ENCODE measurements at regions not wholly inside any gene's neighbourhood (a gene's known extent, or its start where the extent isn't known, plus 50 kb on each side); places are given as distances from the start of the nearest gene placed in this dataset.
A peak's percentile ranks its signal among the peaks of the same experiment; 100 is the strongest.

GRCh38 chr21:43331962-43332828 lies 94.7 kb downstream of the SIK1 start:
- DNase-seq: peak; percentile 16

DNA sequence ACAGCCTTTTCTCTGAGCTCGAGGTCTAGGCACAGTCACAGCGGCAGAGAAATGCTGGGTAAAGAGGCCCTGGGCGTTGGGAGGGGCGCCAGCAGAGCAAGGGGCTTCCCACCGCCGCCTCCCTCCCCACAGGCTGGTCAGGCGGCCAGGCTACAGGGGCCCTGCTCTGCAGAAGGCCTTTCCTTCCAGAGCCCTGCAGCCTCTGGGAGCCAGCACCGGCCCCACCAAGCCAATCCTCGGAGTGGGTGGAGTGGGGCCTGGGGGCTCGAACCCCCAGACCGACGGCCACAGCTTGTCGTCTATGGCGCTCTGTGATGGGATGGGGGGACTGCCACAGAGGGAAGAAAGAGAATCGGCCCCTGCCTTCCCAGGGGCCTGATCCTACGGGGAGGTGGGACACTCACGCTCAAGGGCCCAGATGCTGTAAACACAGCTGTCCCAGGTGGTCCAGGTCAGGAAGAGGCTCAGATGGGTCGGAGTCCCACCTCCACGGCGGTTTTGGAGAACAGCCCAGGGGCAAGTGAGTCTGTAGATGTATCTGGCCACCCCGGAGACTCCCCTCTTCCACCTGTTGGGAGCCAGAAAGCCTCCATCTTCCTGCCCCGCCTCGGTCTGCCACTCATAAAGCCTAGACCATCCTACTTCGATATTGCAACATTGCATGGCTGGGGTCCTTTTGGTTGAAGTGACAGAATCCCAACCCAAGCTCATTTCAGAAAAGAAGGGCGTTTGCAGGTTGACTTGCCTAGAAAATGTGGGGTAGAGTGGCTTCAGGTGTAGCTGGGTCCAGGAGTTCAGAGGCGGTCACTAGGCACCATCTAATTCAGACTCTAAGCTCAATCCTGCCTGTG lies 95.6 kb downstream of the SIK1 start:
- no peak for DNase-seq

GRCh38 chr21:43330306-43330881 lies 96.5 kb downstream of the SIK1 start:
- no peak for DNase-seq

- no peak for DNase-seq
Measured at GRCh38 chr21:43329711-43330269, 97.1 kb downstream of the SIK1 start.

GRCh38 chr21:43328958-43329691 lies 97.8 kb downstream of the SIK1 start:
- no peak for DNase-seq

- no peak for DNase-seq
Measured at GRCh38 chr21:43328185-43328957, 98.6 kb downstream of the SIK1 start.

GRCh38 chr21:43325968-43326715 lies 100.8 kb downstream of the SIK1 start:
- no peak for DNase-seq

DNA sequence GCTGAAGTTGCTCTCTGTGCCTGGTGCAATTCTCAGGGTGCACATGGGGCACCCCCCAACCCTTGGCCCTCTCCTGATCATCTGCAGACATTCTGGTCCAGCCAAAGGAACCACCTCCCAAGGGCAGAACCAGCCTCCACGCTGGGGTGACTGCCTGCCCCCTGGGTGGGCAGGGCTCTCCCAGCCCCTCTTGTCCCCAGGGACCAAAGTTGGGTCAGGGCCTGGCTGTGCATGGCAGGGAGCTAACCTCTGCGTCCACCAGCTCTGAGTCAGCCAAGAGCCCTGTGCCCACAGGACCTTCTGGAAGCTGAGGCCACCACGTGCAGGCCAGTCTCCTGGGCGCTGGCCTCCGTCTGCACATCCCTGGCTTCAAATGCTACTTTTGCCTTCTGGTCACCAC lies 101.9 kb downstream of the SIK1 start:
- DNase-seq: no peak

DNA sequence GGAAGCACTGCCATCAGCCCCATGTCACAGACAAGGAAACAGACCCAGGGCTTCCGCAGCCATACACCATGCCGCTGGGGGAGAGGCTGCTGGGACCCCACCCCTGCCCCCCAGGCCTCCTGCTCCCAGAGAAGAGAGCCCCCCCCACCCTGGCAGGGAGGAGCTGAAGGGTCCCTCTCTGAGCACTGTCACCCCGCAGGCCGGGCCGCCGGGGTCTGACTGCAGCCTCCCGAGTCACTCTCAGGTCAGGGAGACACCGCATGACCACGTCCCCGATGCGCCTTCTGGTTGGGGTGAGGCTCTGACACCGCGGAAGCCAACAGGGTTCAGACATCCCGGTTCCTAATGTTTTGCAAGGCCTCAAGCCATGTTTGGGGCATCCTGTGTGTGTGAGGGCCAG lies 102.3 kb downstream of the SIK1 start:
- DNase-seq: no peak

- peak; percentile 77 for DNase-seq
Measured at GRCh38 chr21:43323244-43324005, 103.5 kb downstream of the SIK1 start.

GRCh38 chr21:43322805-43323204 lies 104.1 kb downstream of the SIK1 start:
- no peak for DNase-seq

DNA sequence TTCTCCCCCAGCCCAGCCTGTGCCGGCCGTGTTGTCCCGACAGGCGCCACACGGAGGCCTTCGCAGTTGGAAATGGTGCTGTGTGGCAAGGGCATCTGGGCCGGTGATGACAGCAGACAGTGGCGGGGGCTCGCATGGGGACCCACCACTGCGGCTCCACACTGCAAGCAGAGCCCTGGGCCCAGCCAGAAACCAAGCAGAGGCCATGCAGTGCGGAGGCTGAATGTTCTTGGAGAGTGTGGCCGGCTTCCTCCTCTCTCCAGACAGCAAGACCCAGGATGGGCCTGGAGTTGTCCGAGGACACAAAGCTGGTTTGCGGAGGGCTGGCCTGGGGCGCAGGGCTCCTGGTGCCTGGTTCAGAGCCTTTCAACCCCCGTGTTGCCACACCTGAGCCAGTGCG lies 104.6 kb downstream of the SIK1 start:
- DNase-seq: no peak

DNA sequence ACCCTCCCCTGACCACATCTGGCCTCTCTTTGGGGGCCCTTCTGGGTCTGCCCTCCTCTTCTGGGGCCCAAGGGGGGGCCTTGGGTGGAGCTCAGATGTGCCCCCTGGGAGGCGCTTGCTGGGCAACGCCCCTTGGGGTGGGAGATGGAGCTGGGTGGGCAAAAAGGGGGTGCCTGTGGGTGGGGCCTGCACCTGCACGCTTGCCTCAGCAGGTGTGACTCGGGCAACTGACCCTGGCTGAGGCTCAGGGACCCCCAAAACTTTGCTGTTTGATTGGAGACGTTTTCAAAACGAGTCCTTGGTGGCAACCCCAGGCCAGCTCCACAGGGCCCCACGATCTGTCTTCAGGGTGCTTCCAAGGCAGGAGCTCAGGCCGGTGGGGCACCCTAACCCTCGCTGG lies 105.3 kb downstream of the SIK1 start:
- no peak for DNase-seq

DNA sequence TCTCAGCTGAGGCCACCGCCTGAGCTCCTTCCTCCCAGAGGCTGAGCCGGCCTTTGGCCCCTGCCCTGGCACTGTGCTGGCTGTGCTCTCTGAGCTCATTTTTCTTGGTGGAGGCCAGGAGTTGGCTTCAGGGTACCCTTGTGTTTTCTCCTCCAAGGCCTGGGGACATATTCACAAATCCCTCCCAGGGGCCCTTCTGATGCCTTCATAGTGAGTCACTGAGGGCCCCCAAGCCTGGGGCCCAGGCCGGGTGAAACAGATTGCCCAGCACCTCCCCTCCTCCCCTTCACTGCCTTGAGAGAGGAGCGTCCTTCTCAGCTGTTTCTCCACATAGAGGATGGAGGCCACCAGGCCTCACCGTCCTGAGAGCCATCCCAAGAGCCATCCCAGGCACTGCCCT lies 105.8 kb downstream of the SIK1 start:
- no peak for DNase-seq

DNA sequence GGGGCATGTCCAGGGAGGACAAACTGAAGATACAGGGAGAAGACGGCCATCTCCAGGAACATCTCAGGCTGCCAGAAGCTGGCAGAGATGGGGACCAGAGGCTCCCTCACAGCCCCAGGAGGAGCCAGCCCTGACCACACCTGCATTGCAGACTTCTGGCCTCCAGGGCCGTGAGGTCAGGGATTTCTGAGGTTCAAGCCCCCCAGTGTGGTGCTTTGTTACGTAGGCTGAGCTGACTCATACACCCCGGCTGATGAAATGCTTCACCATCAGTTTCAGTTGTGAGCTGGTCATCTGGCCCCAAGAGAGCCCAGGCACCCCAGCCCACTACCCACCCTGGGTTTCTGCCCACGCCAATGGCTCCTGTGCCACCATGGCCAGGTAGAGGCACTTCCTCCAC lies 106.4 kb downstream of the SIK1 start:
- DNase-seq: no peak

DNA sequence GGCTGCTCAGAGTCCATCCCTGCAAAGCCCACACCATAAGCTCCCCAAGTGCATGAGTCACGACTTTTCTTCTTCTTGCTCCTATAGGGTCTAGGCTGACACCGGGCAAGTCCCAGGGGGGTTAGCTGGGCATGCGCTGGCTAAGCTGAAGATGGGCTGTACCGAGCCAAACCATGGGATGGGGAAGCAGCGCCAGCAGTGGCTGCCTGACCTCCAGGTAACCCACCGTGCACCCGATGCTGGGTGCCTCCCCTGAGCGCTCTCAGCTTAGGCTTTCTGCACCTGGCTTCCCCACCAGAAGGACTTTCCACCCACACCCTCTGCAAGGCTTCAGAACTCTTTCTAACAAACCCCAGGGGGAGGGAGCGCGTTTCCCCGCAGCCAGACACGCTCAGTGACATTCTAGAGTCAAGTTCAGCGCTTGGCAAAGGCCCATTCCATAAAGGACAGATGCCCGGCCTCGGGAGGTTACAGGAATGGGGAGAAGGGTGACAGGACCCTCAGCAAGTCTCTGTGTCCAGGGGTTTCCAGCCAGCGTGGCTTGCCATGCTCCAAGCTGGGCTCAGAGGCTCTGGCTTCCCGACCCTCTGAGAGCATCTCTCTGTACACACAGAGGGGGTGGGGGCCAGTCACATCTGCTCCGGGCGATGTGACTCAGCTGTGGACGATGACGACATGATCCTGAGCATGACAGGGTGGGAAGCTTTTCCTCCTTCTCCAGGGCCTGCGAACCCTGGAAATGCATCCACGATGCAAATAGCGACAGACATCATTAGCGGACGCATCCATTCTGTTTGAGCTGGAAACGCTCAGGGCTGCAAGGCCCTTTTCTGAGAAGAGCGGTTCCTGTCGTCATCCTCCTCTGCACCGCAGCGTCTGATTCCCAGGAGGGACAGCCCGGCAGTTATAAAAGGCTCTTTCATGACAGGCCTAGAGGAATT lies 107.8 kb downstream of the SIK1 start:
- DNase-seq: peak; percentile 39

DNA sequence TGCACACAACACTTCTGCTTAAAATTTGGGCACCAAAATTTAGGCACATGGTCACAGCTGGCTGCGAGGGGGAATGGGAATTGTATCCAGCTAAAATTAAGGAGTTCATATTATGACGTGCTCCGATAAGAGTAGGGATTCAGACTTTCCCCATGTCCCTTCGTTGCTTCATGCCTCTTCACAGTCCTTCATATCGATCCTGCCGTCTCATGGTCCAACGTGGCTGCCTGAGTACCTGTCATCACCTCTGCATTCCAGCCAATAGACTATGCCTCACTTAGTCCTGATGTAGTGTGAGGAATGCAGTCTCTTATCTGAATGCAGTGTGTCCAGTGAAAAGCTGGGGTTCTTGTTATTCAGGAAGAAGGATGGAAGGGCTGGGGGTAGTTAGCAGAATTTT lies 108.6 kb downstream of the SIK1 start:
- DNase-seq: no peak

GRCh38 chr21:43317959-43318358 lies 109.0 kb downstream of the SIK1 start:
- no peak for DNase-seq

GRCh38 chr21:43317254-43317748 lies 109.6 kb downstream of the SIK1 start:
- no peak for DNase-seq

Data from NCI-H1092 treated with DMSO at 0.1 percent for 48 hours (cell line).